NB4 (cell line): ENCODE measurements at regions not wholly inside any gene's neighbourhood (a gene's known extent, or its start where the extent isn't known, plus 50 kb on each side); places are given as distances from the start of the nearest gene placed in this dataset.

Experiments
- POLR2A ChIP-seq: IDR thresholded peaks from 2 replicates; pipeline ENCODE4 v1.6.1; 2011; ENCODE audit warnings: mild to moderate bottlenecking; ENCODE audit not compliant: insufficient read length; ENCODE audit errors: extremely low read depth
- TF ChIP-seq, protein P1 (sequence below): IDR thresholded peaks from one replicate; pipeline ENCODE4 v1.5.1; 2012; ENCODE audit warnings: low read depth, low read length

DNA sequence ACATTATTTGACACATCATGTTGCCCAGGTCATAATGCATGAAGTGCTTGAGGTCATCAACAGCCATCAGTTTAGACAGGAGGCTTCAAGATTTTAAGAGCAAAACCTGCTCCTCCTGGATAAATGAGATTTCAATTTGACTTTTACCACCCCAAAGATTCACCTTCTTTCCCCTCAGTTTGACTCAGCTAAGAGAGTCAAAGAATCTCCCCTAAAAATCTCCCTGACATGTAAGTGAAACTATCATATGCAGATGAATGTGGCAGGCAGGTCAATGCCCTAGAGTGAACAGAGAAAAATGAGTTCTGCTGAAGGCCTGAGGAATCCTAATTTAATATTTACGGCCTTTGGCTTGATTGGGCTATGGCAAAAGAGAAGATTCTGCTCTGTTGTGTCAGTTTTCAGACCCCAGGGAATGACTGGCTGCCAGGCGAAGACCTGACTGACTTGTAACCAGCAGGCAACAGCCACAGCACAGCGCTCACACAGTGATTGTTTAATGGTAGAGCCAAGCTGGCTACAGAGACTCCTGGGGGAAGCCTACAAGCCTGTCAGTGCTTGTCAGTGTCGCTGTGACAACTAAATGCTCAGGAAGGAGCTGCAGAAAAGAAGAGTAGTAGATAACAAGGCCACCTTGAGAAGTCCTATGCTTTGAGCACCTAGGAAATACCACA, 491.2 kb upstream of the LRRC4C start:
- no peak for TF ChIP-seq POLR2A
- TF ChIP-seq, protein P1, sequence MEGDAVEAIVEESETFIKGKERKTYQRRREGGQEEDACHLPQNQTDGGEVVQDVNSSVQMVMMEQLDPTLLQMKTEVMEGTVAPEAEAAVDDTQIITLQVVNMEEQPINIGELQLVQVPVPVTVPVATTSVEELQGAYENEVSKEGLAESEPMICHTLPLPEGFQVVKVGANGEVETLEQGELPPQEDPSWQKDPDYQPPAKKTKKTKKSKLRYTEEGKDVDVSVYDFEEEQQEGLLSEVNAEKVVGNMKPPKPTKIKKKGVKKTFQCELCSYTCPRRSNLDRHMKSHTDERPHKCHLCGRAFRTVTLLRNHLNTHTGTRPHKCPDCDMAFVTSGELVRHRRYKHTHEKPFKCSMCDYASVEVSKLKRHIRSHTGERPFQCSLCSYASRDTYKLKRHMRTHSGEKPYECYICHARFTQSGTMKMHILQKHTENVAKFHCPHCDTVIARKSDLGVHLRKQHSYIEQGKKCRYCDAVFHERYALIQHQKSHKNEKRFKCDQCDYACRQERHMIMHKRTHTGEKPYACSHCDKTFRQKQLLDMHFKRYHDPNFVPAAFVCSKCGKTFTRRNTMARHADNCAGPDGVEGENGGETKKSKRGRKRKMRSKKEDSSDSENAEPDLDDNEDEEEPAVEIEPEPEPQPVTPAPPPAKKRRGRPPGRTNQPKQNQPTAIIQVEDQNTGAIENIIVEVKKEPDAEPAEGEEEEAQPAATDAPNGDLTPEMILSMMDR = no peak
